LNCaP clone FGC (cell line): ENCODE measurements at regions not wholly inside any gene's neighbourhood (a gene's known extent, or its start where the extent isn't known, plus 50 kb on each side); places are given as distances from the start of the nearest gene placed in this dataset.

ENCODE experiments used
- DNase-seq: peaks from one replicate; pipeline ENCODE4 v3.0.0-alpha.2; 2011; ENCODE audit warnings: low read depth
- H3K4me3 ChIP-seq: 2 replicates; pipeline ENCODE4 v1.5.1; 2011; ENCODE audit warnings: mild to moderate bottlenecking, low read depth, low read length, control low read depth
- TF ChIP-seq, protein P1 (sequence below): IDR thresholded peaks from 2 replicates; pipeline ENCODE4 v1.5.1; 2012; ENCODE audit warnings: mild to moderate bottlenecking; ENCODE audit not compliant: control insufficient read depth, insufficient read depth; ENCODE audit errors: extremely low read depth

DNA sequence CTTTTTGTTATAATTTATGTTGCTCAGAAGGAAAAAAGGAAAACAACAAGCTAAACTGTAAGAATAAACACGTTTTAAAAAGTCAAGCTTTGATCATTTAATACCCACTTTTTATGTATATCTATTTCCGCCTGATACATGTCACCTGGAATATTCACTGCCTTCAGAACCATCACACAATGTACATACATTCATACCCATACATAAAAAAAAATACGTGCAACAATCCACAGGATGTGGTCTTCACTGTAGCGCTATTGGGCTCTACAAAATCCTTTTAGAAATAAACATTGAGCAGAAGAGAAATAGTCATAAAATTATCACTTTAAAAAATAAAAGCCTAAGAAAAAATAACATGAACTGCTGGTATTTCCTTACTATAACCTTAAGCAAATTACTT lies 1078.9 kb upstream of the LRRTM3 start:
- TF ChIP-seq, protein P1, sequence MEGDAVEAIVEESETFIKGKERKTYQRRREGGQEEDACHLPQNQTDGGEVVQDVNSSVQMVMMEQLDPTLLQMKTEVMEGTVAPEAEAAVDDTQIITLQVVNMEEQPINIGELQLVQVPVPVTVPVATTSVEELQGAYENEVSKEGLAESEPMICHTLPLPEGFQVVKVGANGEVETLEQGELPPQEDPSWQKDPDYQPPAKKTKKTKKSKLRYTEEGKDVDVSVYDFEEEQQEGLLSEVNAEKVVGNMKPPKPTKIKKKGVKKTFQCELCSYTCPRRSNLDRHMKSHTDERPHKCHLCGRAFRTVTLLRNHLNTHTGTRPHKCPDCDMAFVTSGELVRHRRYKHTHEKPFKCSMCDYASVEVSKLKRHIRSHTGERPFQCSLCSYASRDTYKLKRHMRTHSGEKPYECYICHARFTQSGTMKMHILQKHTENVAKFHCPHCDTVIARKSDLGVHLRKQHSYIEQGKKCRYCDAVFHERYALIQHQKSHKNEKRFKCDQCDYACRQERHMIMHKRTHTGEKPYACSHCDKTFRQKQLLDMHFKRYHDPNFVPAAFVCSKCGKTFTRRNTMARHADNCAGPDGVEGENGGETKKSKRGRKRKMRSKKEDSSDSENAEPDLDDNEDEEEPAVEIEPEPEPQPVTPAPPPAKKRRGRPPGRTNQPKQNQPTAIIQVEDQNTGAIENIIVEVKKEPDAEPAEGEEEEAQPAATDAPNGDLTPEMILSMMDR = no peak
- DNase-seq = no peak
- H3K4me3 ChIP-seq = no peak overlapping the region

DNA sequence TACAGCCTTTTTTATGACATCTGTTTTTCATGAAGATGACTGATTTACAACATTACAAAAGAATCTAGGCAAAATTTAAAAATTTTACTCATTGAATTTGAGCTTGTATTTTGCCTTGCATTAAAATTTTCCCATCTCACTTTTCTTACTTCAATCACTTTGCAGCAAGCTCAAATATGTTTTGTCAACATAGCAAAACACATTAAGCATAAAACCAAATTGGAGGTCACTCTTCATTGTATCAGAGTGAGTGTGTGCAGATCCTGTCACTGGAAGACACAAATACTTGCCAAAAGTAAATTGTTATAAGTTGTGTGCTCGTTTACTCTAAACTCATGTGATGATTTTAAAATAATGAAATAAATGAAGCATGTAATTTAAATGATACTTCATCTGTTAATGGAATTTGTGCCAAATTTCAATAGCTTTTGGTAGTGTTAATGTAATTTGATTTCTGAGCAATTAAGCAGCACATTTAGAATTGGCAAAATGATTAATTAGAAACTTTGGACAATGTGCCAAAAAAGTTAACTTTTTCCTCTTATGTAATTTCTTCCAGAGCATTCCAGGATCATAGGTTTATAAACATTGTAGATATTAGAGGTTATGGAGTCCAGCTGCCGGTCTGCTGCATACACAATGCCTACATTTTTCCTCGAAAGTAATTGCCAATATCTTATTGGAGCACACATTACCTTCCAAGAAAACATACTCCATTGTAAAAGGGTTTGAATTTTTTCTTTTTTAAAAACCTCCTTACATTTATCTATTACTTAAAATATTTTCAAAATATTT lies 1078.2 kb upstream of the LRRTM3 start:
- H3K4me3 ChIP-seq = no peak overlapping the region
- TF ChIP-seq, protein P1 = no peak
- no peak for DNase-seq

DNA sequence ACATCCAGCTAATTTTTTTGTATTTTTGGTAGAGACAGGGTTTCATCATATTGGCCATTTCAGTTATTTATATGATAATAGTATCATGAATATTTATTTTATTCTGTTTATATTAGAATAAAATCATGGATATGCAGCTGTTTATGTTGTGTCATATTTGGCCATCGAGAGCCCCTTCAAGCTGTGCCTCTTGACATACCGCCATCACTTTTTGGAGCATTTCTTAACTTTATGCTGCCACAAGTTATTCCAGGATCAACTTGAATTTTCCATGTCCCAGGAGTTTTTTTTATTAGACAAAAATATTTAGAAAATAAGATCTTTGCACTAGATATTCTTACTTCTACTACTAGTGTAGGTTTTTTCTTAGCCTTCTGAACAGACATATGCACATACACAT lies 1067.0 kb upstream of the LRRTM3 start:
- no peak overlapping the region for H3K4me3 ChIP-seq
- TF ChIP-seq, protein P1 = no peak
- no peak for DNase-seq

DNA sequence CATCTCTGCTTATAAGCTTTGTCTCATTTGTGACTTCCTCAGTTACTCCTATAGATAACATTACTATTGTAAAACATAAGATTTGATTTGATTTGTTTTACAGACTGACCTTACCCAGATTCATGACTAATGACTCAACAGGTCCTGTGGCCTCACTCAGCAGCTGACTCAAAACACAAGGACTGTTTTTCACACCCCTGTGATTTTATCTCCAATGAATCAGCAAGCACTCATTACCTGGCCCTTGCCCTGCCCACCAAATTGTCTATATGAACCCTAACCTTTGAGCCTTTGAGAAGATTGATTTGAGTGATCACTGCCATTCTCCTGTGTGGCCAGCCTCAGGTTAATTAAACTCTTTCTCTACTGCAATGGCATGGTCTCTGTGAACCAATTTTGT lies 1064.6 kb upstream of the LRRTM3 start:
- TF ChIP-seq, protein P1 = no peak
- DNase-seq = no peak
- no peak overlapping the region for H3K4me3 ChIP-seq
